DMS153 treated with DMSO at 0.1 percent for 48 hours (cell line): ENCODE measurements at regions not wholly inside any gene's neighbourhood (a gene's known extent, or its start where the extent isn't known, plus 50 kb on each side); places are given as distances from the start of the nearest gene placed in this dataset.

ENCODE experiments used
- DNase-seq: peaks from one replicate; lab custom pipeline; 2025; ENCODE audit not compliant: unreplicated experiment; lab: John Stamatoyannopoulos, UW

DNA sequence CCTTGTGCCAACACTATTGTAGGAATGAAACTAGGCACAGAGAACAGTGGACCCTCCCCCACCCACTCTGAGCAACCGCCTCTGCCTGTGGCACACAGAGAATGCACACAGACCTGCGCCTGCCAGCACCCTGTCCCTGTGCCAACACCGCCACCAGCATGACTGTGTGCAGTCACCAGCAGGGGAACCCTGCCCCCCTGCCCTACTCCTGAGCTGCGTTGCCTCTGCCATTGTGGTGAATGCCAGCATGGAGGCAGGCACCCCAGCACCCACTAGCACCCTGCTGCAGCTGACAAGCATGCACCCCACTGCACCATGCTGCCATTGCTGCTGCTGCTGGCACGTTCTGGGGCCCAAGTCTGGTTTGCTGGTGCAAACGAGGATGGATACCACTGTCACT, 94.4 kb upstream of the PRLR start:
- no peak for DNase-seq

DNA sequence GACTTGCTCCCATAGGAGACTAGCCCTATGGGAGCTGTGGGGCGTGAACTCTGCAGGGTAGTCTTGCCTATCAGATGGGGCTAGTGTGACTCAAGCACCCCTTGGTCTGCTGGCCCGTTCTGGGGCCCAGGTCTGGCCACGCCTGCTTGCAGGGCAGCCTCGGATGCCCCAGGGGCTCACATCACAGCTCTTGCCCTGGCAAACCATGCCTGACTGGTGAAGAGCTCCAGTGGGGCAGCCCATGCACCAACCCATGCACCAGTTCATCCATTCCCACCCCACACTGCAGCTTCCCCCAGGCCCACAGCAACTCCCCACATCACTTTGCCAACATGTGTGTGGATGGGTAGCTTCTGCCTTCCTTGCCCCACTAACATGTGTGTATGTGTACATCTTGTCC, 93.9 kb upstream of the PRLR start:
- no peak for DNase-seq

DNA sequence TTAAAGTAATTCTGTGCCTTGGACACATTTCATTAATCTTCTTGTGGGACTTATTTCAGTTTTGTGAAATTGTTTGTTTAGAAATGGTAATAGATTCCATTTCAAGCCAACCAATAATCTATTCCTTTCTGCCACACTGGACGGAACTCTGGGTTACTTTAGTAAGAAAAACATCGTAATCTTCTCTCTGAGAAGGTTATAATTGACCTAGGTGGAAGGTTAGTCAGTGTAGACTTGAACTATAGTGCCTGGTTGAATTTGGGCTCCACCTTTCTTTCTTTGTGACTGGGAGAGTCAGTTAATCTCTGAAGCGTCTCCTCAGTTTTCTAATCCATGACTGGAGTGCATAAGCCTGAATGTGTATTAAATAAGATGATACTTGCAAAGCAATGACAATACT, 89.7 kb upstream of the PRLR start:
- DNase-seq: no peak

DNA sequence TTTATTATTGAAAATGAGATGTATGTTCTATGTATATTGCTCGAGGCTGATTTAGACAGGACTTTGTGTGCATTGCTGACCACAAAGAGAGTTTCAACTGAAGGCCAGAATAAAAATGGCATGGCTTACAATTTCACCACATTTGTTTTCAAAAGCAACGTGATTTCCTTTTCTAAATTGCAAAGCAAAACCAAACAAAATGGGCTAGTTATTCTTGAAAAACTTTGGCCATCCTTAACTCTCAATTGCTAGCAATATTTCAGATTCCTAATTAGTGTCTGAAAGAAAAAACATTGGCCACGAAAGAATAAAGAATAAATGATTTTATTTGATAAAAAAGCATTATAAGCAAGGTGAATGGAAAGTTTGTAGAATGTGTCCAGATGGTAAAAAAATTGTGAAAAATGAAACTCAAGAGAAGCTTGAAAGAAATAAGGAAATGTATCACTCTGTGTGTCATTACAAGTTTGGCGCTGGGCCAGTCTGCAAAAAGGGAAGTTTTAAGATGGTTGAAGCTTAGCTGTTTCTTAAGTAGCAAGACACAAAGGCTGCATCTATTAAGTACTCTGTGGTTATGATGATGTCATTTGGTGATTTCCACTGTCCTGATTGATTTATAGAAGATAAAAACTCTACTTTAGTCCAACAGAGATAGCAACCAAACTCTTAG, 89.2 kb upstream of the PRLR start:
- DNase-seq: no peak

DNA sequence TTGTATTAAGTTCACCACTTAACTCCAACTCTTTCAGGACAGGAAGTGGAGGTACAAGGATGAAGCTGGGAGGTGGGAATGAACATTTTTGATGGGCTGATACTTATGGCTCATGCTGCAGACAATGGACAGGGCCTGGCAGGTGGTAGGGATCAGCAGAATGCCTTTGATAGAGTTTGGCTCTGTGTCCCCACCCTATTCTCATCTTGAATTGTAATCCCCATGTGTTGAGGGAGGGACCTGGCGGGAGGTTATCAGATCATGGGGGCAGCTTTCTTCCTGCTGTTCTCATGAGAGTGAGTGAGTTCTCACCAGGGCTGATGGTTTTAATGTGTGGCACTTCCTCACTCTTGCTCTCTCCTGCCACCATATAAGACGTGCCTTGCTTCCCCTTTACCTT, 87.3 kb upstream of the PRLR start:
- DNase-seq: no peak

DNA sequence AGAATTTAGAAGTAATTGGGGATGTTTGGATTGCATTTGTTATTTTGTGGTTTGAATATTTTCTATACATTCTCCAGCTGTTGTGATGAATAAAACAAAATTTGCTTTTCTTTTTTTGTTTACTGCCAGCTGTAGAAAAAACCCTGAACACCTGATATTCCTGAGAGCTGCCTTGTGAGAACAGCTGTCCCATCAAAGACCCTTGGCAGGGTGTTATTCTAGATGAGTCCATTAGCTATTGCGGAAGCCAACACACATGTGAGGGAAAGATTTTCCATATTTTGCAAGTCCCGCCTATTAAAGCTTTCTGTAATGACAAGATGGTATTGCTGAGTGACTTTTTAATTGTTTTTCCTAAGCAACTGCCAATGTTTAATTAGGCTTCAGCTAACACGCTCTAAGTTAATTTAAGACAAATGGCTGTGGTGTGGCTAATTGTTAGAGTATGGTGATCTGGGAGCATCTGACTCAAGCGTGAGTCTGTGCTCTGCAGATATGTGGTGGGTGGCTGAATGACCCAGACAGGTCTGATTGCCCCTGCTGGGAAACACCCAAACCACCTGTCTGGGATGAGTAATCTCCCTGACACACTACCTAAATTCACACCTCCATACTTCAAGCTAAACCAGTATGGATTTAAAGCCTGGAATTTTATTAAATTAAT, 86.5 kb upstream of the PRLR start:
- DNase-seq: no peak

DNA sequence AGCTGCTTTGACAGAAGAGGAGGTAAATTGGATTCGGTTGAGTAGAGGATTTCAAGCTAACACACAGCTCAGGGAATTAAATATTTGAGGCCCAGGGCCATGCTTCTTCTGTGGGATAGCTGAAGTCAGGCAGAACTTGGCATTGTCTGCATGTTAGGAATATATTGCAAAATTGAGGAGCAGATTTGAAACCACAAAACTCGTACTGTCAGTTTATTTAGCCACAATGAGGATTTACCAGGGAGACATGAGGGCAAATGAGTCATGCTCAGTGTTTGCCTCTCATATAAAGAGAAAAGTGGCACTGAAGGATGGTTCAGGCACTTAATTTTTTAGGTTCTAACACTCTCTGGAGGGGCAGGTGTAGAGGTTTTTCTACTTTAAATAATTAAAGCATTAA, 83.0 kb upstream of the PRLR start:
- DNase-seq: no peak

- no peak for DNase-seq
Measured at GRCh38 chr5:35312267-35312666, 82.0 kb upstream of the PRLR start.

GRCh38 chr5:35309365-35310130, 79.3 kb upstream of the PRLR start:
- no peak for DNase-seq

DNA sequence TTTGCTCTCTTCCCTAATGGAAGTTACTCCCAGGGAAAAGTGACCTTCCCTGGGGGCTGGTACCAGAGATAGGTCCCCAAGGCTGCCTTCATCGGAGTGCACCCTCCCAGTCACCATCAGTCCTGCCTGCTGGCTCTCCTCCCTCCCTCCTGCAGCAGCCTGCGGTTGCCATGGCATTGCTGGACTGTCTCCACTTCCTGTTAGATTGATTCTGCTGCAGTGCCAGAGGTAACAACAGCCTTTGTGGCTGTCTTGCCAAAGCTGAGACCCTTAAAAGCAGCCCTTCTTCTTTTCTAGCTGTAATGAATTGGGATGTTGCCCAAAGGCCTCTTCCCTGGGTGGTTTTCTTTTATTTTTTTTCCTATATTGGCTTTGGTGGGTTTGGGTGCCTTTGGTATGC, 78.1 kb upstream of the PRLR start:
- no peak for DNase-seq

DNA sequence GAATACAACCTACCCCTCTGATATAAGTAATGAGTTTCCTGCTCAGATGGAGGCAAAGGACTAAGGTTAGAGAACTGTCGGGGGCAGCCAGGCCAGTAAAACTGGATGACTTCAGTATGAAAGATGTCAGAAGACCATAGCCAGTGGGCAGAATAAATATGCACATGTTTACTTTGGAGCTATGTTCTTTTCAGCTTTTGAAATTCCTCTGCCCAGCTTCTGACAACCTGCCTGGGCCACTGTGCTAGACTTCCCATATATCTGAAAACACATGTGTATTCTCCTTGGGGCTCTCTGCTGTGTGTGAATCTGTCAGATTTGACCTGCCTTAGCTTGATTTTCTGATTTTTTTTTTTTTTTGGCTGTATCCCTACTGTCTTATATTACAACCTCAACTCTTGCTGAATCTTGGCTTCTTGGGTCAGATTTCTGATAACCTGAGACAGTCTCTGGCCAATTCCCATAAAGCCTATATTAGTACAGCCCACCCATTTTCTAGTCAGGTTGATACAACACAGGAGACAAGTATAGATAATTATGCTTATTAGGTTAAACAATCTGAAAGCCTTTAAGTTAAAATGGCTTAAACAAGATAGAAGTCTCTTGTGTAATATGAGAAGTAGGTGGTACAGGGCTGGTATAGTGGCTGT, 76.6 kb upstream of the PRLR start:
- DNase-seq: no peak

DNA sequence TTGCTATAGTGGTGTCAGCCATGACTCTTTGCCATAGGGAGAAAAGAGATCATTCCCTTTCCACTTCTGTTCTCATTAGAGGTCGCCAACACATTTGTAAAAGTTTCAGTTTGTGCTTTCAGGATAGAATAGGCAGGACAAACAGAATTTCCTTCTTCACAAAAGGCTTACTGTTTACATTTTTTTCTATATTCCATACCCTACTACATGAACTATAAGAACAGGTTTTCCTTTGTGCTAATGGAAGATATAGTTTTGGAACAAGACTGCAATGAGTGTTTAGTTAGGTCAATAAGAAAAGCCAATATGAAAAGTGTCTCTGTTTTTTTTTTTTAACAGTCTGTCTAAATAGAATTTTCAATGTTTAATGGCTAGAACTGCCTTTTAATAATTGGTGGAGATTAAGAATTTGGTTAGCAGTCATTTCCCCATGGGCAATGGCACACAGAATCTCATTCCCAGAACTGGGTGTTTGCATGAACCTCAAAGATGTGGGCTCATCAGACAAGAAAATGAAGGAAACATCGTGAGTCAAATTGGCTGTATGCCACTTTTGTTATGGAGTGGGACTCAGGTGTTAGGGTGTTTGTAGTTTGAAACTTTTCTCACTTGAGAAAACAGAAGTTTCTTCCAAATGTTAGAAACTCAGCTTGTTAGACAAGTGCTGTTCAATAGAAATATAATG, 75.2 kb upstream of the PRLR start:
- DNase-seq: no peak

GRCh38 chr5:35304291-35304690, 74.0 kb upstream of the PRLR start:
- DNase-seq: no peak

- no peak for DNase-seq
Measured at GRCh38 chr5:35303152-35303551, 72.9 kb upstream of the PRLR start.

GRCh38 chr5:35302544-35302943, 72.3 kb upstream of the PRLR start:
- no peak for DNase-seq

DNA sequence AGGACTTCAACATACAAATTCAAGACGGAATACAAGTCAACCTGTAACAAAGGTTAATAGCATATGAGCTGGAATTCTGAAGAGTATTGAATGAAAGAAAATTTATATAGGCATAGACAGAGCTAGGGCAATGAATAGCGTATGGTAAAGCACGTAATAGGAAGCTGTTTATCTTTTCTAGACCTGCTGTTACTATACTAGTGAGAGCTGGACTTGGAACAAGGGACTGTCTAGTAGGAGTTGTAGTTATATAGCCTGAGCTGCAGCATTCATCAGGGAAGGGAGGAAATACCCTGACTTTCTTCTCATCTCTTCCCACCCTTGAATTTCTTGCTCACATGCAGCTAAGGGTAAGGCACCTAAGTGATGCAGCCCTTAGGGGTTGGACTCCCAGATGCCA, 67.5 kb upstream of the PRLR start:
- DNase-seq: no peak

- DNase-seq: no peak
Measured at GRCh38 chr5:35294976-35295375, 64.7 kb upstream of the PRLR start.

DNA sequence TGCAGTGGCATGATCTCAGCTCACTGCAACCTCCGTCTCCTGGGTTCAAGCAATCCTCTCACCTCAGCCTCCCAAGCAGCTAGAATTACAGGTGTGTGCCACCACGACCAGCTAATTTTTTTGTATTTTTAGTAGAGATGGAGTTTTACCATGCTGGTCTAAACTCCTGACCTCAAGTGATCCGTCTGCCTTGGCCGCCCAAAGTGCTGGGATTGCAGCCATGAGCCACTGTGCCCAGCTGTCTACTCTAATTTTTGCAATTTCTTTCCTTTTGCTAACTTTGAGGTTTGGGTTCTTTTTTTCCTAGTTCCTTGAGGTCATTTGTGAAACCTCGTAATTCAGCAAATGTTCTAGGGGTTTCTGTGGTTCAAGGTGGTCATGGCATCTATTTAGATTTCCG, 63.7 kb upstream of the PRLR start:
- DNase-seq: no peak

DNA sequence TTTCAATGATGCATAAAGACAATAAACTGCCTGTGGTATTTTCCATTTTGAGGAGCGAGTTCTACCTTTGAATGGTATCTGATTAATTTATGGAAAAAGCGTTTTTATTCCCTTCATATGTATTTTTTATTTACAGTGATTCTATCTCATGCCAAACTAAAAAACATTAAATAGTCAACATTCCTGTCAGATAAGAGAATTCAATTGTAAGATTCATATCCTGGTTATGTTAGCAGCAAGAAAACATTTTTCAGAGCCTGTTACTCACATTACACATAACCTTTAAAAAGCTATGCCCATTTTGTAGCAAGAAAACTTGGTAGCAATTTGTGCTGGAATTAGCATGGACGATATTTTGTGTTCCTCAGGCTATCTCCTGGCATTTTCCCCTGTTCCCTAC, 55.1 kb upstream of the PRLR start:
- DNase-seq: no peak

DNA sequence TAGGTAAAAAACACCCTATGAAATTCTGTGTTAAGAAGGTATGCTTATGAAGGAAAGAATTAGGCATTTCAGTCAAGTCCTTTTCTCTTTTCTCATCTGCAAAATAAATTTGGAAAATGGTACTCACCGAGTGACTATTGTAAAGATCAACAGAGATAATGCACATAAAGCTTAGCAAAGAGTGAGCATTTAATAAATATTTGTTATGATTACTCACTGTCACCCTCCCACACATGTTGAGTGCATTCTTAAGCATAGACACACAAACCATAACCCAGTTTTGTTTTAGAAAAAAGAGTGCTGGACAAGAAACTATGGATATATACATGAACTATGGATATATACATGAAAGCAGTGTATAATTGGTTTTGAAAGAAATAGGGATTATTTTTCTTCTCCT, 54.7 kb upstream of the PRLR start:
- no peak for DNase-seq

- DNase-seq: no peak
Measured at GRCh38 chr5:35284364-35284763, 54.1 kb upstream of the PRLR start.
